H9 (cell line): ENCODE measurements at regions not wholly inside any gene's neighbourhood (a gene's known extent, or its start where the extent isn't known, plus 50 kb on each side); places are given as distances from the start of the nearest gene placed in this dataset.

Source experiments
- DNase-seq: peaks from one replicate; pipeline ENCODE4 v3.0.0-alpha.2; 2017
- H2AFZ ChIP-seq: one replicate; pipeline ENCODE4 v1.6.1; 2013; ENCODE audit warnings: mild to moderate bottlenecking, low read length, control low read depth, moderate library complexity
- H2AK5ac ChIP-seq: 2 replicates; pipeline ENCODE4 v1.6.1; 2013; ENCODE audit warnings: low read length, control low read depth, mixed read lengths; ENCODE audit not compliant: insufficient read length
- H2BK120ac ChIP-seq: one replicate; pipeline ENCODE4 v1.6.1; 2013; ENCODE audit warnings: low read depth, mild to moderate bottlenecking, low read length, control low read depth, inconsistent platforms; ENCODE audit not compliant: poor library complexity, severe bottlenecking
- H2BK12ac ChIP-seq: 2 replicates; pipeline ENCODE4 v1.6.1; 2013; ENCODE audit warnings: low read length, control low read depth, mixed read lengths, low read depth; ENCODE audit not compliant: insufficient read length
- H2BK15ac ChIP-seq: 2 replicates; pipeline ENCODE4 v1.6.1; 2013; ENCODE audit warnings: low read depth, low read length, control low read depth
- H2BK20ac ChIP-seq: one replicate; pipeline ENCODE4 v1.6.1; 2013; ENCODE audit warnings: low read depth, mild to moderate bottlenecking, low read length, control low read depth, inconsistent platforms; ENCODE audit not compliant: poor library complexity, severe bottlenecking
- H2BK5ac ChIP-seq: 2 replicates; pipeline ENCODE4 v1.6.1; 2013; ENCODE audit warnings: low read length, control low read depth, mixed read lengths; ENCODE audit not compliant: insufficient read length
- H3K14ac ChIP-seq: 2 replicates; pipeline ENCODE4 v1.6.1; 2013; ENCODE audit warnings: low read length, control low read depth; ENCODE audit not compliant: insufficient read depth
- H3K18ac ChIP-seq: 2 replicates; pipeline ENCODE4 v1.6.1; 2013; ENCODE audit warnings: low read depth, mild to moderate bottlenecking, mixed read lengths, low read length, control low read depth; ENCODE audit not compliant: insufficient read length
- H3K23ac ChIP-seq: 2 replicates; pipeline ENCODE4 v1.6.1; 2013; ENCODE audit warnings: low read length, control low read depth, mixed read lengths, low read depth; ENCODE audit not compliant: insufficient read length
- H3K23me2 ChIP-seq: 2 replicates; pipeline ENCODE4 v1.6.1; 2013; ENCODE audit warnings: low read depth, mild to moderate bottlenecking, mixed read lengths, low read length, control low read depth; ENCODE audit not compliant: insufficient read length, poor library complexity, severe bottlenecking
- H3K27ac ChIP-seq: 2 replicates; pipeline ENCODE4 v1.5.1; 2013; ENCODE audit warnings: low read length, control low read depth, mixed read lengths, low read depth; ENCODE audit not compliant: insufficient read length
- H3K27me3 ChIP-seq: 2 replicates; pipeline ENCODE4 v1.6.1; 2013; ENCODE audit warnings: low read length, control low read depth, inconsistent platforms; ENCODE audit not compliant: insufficient read depth
- H3K4ac ChIP-seq: 2 replicates; pipeline ENCODE4 v1.6.1; 2013; ENCODE audit warnings: low read depth, mild to moderate bottlenecking, control low read depth, inconsistent platforms, low read length, moderate library complexity
- H3K4me1 ChIP-seq: 2 replicates; pipeline ENCODE4 v1.6.1; 2013; ENCODE audit warnings: low read length, control low read depth, inconsistent platforms; ENCODE audit not compliant: insufficient read depth
- H3K4me2 ChIP-seq: 2 replicates; pipeline ENCODE4 v1.6.1; 2013; ENCODE audit warnings: low read length, control low read depth, mixed read lengths; ENCODE audit not compliant: insufficient read length, insufficient read depth
- H3K56ac ChIP-seq: 2 replicates; pipeline ENCODE4 v1.6.1; 2013; ENCODE audit warnings: low read depth, mild to moderate bottlenecking, mixed read lengths, low read length, control low read depth; ENCODE audit not compliant: insufficient read length
- H3K79me1 ChIP-seq: 2 replicates; pipeline ENCODE4 v1.6.1; 2013; ENCODE audit warnings: low read depth, mild to moderate bottlenecking, moderate library complexity, low read length, control low read depth, inconsistent platforms; ENCODE audit not compliant: insufficient read depth, poor library complexity, severe bottlenecking
- H3K79me2 ChIP-seq: 2 replicates; pipeline ENCODE4 v1.6.1; 2013; ENCODE audit warnings: low read length, control low read depth, inconsistent platforms; ENCODE audit not compliant: insufficient read depth
- H3K9ac ChIP-seq: 2 replicates; pipeline ENCODE4 v1.6.1; 2013; ENCODE audit warnings: low read length, control low read depth, mixed read lengths; ENCODE audit not compliant: insufficient read length; ENCODE audit errors: extremely low read depth
- H3K9me3 ChIP-seq: one replicate; pipeline ENCODE4 v1.6.1; 2013; ENCODE audit warnings: low read depth, low read length, inconsistent platforms; ENCODE audit not compliant: control insufficient read depth
- H3T11ph ChIP-seq: one replicate; pipeline ENCODE4 v1.6.1; 2013; ENCODE audit warnings: mild to moderate bottlenecking, low read length, control low read depth, inconsistent platforms
- H4K20me1 ChIP-seq: one replicate; pipeline ENCODE4 v1.6.1; 2013; ENCODE audit not compliant: control insufficient read depth, insufficient read length, insufficient read depth
- H4K5ac ChIP-seq: 2 replicates; pipeline ENCODE4 v1.6.1; 2013; ENCODE audit warnings: low read depth, mild to moderate bottlenecking, mixed read lengths, low read length, control low read depth; ENCODE audit not compliant: insufficient read length
- H4K8ac ChIP-seq: replicated peaks from 2 replicates; pipeline ENCODE4 v1.6.1; 2013; ENCODE audit warnings: low read length, control low read depth, mixed read lengths, low read depth; ENCODE audit not compliant: insufficient read length
- H4K91ac ChIP-seq: 2 replicates; pipeline ENCODE4 v1.6.1; 2013; ENCODE audit warnings: low read depth, mild to moderate bottlenecking, moderate library complexity, mixed read lengths, low read length, control low read depth; ENCODE audit not compliant: insufficient read length
- H3K27ac Mint-ChIP-seq, 3 experiments: 2 replicates in 2 of 3; 3 replicates in 1 of 3; pipeline ENCODE4 v1.8.0; 2020 to 2021; ENCODE audit warnings: mixed read lengths in 3 of 3, mild to moderate bottlenecking in 1 of 3, moderate library complexity in 1 of 3
- H3K27me3 Mint-ChIP-seq: 2 replicates; pipeline ENCODE4 v1.8.0; 2021; ENCODE audit warnings: low read depth, mild to moderate bottlenecking, moderate library complexity, mixed read lengths
- H3K36me3 Mint-ChIP-seq, 3 experiments: 2 replicates in 2 of 3; 3 replicates in 1 of 3; pipeline ENCODE4 v1.8.0; 2020 to 2021; ENCODE audit warnings: low read depth in 3 of 3, mixed read lengths in 3 of 3; ENCODE audit not compliant: insufficient read depth in 1 of 3
- H3K4me1 Mint-ChIP-seq, 2 experiments: 2 replicates each; pipeline ENCODE4 v1.8.0; 2020; ENCODE audit warnings: mixed read lengths in 2 of 2
- H3K4me3 Mint-ChIP-seq, 2 experiments: 2 replicates in 1 of 2; 3 replicates in 1 of 2; pipeline ENCODE4 v1.8.0; 2020 to 2021; ENCODE audit warnings: mild to moderate bottlenecking in 2 of 2, mixed read lengths in 2 of 2, moderate library complexity in 1 of 2
- H3K9me3 Mint-ChIP-seq, 2 experiments: 2 replicates in 1 of 2; 3 replicates in 1 of 2; pipeline ENCODE4 v1.8.0; 2020; ENCODE audit warnings: mild to moderate bottlenecking in 2 of 2, mixed read lengths in 2 of 2, moderate library complexity in 1 of 2
- CTCF ChIP-seq: fragments of 200-600 bp; sonication (generic); conservative IDR thresholded peaks from 3 replicates; pipeline ENCODE4 v1.8.0; 2021; ENCODE audit warnings: antibody characterized with exemption, mild to moderate bottlenecking
- WGBS: extraction: QIAGEN DNeasy Blood & Tissue Kit; methylation state at CpG from one replicate; pipeline ENCODE4 v1.1.7; 2013; ENCODE audit warnings: missing lambda C conversion rate, low lambda C conversion rate, mixed read lengths; ENCODE audit not compliant: insufficient read length; ENCODE audit errors: extremely low coverage; 5-methylcytosine and 5-hydroxymethylcytosine counted together

GRCh38 chr14:83280719-83281118 is 1747.1 kb upstream of the SEL1L start:
- H3K14ac ChIP-seq = no peak overlapping the region
- DNase-seq = no peak
- H4K5ac ChIP-seq = no peak overlapping the region
- H3K4me1 ChIP-seq = no peaks in the 10 kb centered on the region
- H2AK5ac ChIP-seq = no peak overlapping the region
- H4K20me1 ChIP-seq = no peaks in the 10 kb centered on the region
- H2BK120ac ChIP-seq = no peak overlapping the region
- no peak overlapping the region for H3K9ac ChIP-seq
- no peak overlapping the region for H3K4me2 ChIP-seq
- H3K27ac Mint-ChIP-seq = no peak overlapping the region
- no peaks in the 10 kb centered on the region for H3K4me1 Mint-ChIP-seq
- H2AFZ ChIP-seq = no peak overlapping the region
- no peak overlapping the region for H3K56ac ChIP-seq
- H4K8ac ChIP-seq = no peak overlapping the region
- H3K9me3 ChIP-seq = no peaks in the 10 kb centered on the region
- no peaks in the 10 kb centered on the region for H3K27me3 ChIP-seq
- H3T11ph ChIP-seq = no peak overlapping the region
- H3K18ac ChIP-seq = no peak overlapping the region
- H3K23ac ChIP-seq = no peak overlapping the region
- no peak overlapping the region for H4K91ac ChIP-seq
- H2BK20ac ChIP-seq = no peak overlapping the region
- H3K36me3 Mint-ChIP-seq = no peaks in the 10 kb centered on the region; a peak in 1 of 7 replicates
- no peaks in the 10 kb centered on the region for H3K27me3 Mint-ChIP-seq
- H3K79me1 ChIP-seq = no peaks in the 10 kb centered on the region
- H3K4me3 Mint-ChIP-seq = no peak overlapping the region
- H2BK15ac ChIP-seq = no peak overlapping the region
- H3K27ac ChIP-seq = no peak overlapping the region
- H3K23me2 ChIP-seq = no peaks in the 10 kb centered on the region
- no CpG with 5 or more reads among the region's 4 CpGs for WGBS
- TF ChIP-seq CTCF = no peak
- no peaks in the 10 kb centered on the region; a peak in 1 of 5 replicates for H3K9me3 Mint-ChIP-seq
- H3K4ac ChIP-seq = no peak overlapping the region
- H3K79me2 ChIP-seq = no peaks in the 10 kb centered on the region
- H2BK5ac ChIP-seq = no peak overlapping the region
- no peak overlapping the region for H2BK12ac ChIP-seq
